Activated naive CD4-positive, alpha-beta T cell treated with anti-CD3 and anti-CD28 coated beads, Interleukin-2, amount 50 U/mL, for 24 hours (primary cell): ENCODE measurements at regions not wholly inside any gene's neighbourhood (a gene's known extent, or its start where the extent isn't known, plus 50 kb on each side); places are given as distances from the start of the nearest gene placed in this dataset.

Experiments
- H3K27ac Mint-ChIP-seq: one replicate; pipeline ENCODE4 v1.8.0; 2021; ENCODE audit warnings: mild to moderate bottlenecking, mixed read lengths
- H3K27me3 Mint-ChIP-seq: one replicate; pipeline ENCODE4 v1.8.0; 2021; ENCODE audit warnings: mixed read lengths
- H3K36me3 Mint-ChIP-seq: one replicate; pipeline ENCODE4 v1.8.0; 2021; ENCODE audit warnings: mixed read lengths
- H3K4me1 Mint-ChIP-seq: one replicate; pipeline ENCODE4 v1.8.0; 2021; ENCODE audit warnings: mixed read lengths
- H3K4me3 Mint-ChIP-seq: one replicate; pipeline ENCODE4 v1.8.0; 2021; ENCODE audit warnings: mild to moderate bottlenecking, mixed read lengths
- H3K9me3 Mint-ChIP-seq: one replicate; pipeline ENCODE4 v1.8.0; 2021; ENCODE audit warnings: mixed read lengths

DNA sequence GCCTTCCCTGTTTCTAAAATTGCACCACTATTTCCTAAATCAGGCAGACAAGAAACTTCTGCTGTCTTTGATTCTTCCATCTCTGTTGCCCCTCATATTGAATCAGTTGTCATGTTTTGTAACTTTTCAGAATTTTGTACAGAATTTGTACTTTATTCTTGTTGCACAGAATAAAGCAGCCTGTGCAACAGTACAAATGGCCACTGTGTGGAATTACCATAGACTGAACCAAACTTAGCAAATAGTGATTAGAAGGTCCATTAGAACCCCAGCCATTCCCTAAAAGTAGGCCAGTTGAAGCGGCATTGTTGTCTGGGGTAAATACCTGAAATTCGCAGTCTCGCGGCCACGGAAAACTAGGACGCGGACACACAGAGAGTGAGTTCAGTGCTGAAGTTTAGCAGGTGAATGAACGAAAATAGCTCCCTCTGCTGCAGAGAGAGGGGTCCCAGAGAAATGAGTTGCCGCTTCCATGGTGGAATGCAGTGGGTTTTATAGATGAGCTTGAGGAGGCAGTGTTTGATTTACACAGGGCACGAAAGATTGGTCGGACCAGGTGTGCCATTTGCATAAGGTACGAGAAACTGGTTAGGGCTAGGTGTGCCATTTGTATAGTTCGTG, 71.8 kb downstream of the C4orf33 start:
- H3K9me3 Mint-ChIP-seq: no peaks in the 10 kb centered on the region
- H3K4me3 Mint-ChIP-seq: no peak overlapping the region
- no peaks in the 10 kb centered on the region for H3K36me3 Mint-ChIP-seq
- H3K27ac Mint-ChIP-seq: no peak overlapping the region
- peaks cover 31% of the 10 kb centered on the region for H3K27me3 Mint-ChIP-seq
- no peaks in the 10 kb centered on the region for H3K4me1 Mint-ChIP-seq

- H3K36me3 Mint-ChIP-seq: no peaks in the 10 kb centered on the region
- no peaks in the 10 kb centered on the region for H3K4me1 Mint-ChIP-seq
- no peak overlapping the region for H3K4me3 Mint-ChIP-seq
- peaks cover 32% of the 10 kb centered on the region for H3K27me3 Mint-ChIP-seq
- H3K9me3 Mint-ChIP-seq: no peaks in the 10 kb centered on the region
- no peak overlapping the region for H3K27ac Mint-ChIP-seq
Measured at GRCh38 chr4:129172181-129172580, 76.2 kb downstream of the C4orf33 start.

DNA sequence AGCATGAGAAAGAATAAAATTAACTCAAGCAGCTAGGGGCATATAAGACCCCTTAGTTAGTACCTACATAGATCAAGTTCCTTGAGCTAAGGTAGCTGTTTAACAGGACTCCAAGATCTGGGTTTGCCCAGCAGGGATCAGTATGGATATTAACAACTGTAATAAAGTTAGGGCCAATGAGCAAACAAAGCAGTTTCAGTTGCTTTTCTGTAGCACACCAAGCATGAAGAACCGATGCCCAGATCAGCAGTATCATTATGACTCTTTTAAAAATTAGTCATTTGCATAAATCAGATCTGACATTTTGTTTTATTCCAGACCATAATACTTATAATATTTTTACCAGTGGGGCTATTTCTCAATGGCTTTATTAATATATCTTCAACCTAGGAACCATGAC, 80.9 kb downstream of the C4orf33 start:
- H3K27ac Mint-ChIP-seq: no peak overlapping the region
- no peaks in the 10 kb centered on the region for H3K4me1 Mint-ChIP-seq
- H3K4me3 Mint-ChIP-seq: no peak overlapping the region
- no peaks in the 10 kb centered on the region for H3K9me3 Mint-ChIP-seq
- peaks cover 15% of the 10 kb centered on the region for H3K27me3 Mint-ChIP-seq
- H3K36me3 Mint-ChIP-seq: no peaks in the 10 kb centered on the region

DNA sequence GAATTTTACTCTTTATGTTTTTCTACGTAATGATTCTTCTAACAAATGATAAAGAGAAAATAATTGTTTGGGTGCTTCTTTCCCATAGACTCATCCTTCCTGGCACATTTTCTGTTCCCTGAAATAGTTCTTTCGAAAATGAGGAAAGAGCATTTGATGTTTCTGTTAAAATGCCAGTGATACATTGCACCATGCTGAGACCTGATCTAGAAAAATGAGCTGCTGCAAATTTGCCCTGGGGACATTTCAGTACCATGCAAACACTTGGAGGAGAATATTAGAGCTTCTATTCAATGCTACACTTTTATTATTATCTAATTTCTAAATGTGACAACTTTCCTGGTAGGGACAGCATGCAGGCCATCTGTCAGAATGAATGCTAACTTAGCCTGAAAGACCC, 83.3 kb downstream of the C4orf33 start:
- H3K9me3 Mint-ChIP-seq: no peaks in the 10 kb centered on the region
- no peak overlapping the region for H3K4me3 Mint-ChIP-seq
- no peaks in the 10 kb centered on the region for H3K4me1 Mint-ChIP-seq
- H3K27me3 Mint-ChIP-seq: peaks cover 5% of the 10 kb centered on the region
- no peak overlapping the region for H3K27ac Mint-ChIP-seq
- H3K36me3 Mint-ChIP-seq: no peaks in the 10 kb centered on the region

DNA sequence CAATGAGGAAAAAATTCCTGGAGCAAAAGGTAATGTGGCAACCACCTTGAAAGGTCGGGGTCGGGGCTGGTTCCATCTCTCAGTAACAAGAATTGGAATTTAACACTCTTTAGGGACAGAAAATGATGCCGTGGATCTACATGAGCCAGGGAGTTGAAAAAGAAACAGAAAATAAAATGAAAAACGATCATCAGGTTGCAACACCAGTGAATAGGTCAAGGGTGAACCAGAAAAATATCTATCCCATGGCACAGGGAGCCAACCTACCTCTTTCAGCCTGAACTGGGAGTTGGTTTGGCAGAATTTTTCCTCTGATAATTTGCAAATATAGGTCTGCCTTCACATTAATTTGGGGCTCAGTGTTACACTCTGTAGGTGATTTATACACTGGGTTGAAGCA, 93.7 kb downstream of the C4orf33 start:
- H3K27me3 Mint-ChIP-seq: peaks cover 8% of the 10 kb centered on the region
- H3K36me3 Mint-ChIP-seq: no peaks in the 10 kb centered on the region
- no peaks in the 10 kb centered on the region for H3K9me3 Mint-ChIP-seq
- no peak overlapping the region for H3K27ac Mint-ChIP-seq
- no peak overlapping the region for H3K4me3 Mint-ChIP-seq
- no peaks in the 10 kb centered on the region for H3K4me1 Mint-ChIP-seq

DNA sequence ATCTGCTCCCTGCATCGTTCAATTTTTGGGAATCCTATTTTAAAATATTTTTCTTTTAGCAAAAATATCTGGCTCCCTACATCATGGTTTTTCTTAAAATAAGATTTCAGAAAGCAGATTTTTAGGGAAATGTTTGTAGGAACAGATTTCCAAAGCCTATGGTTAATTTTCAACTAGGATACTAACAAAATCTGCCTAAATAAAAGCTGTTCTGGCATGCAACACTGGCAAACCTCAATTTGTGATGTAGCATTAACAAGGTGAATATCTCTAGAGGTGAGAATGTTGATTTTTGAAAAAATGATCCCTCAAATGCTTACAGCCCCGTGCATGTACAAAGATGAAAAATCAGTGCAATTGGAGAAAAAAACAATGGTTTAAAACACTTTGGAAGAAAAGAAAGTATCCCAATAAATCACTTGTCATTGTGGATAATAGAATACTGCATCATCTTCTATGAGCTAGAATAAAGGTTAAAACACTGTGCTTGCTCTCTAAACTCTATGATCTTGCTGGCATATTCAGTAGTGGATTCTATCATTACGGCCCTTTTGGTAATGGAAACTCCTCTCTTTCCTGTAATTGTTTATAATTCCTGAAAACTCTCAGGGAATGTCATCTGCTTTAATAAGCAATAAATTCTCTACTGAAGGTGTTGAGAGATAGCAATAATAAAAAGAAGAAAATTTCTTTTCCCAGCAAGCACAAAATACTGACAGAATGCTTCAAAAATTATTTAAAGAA, 97.6 kb downstream of the C4orf33 start:
- Mint-ChIP-seq H3K27me3 (peaks cover 14% of the 10 kb centered on the region), H3K4me1 (no peaks in the 10 kb centered on the region), H3K27ac (no peak overlapping the region), H3K9me3 (no peaks in the 10 kb centered on the region), H3K4me3 (no peak overlapping the region), H3K36me3 (no peaks in the 10 kb centered on the region)

DNA sequence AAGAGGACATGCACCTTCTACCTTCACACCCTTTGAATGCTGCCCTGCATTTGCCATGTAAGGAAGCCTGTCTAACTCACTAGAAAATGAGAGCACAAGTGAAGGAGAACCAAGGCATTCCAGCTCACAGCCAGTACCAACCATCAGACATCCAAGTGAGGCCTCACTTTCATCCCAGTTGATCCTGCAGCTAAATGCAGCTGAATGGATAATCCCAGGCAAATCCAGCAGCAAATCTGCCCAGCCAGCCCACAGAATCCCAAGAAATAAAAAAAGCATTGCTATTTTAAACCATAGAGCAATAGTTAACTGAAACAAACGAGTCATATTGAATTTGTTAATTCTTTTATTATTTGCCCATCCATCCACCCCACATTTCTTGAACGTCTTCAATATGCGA, 112.5 kb downstream of the C4orf33 start:
- no peak overlapping the region for H3K27ac Mint-ChIP-seq
- peaks cover 14% of the 10 kb centered on the region for H3K27me3 Mint-ChIP-seq
- no peak overlapping the region for H3K4me3 Mint-ChIP-seq
- no peaks in the 10 kb centered on the region for H3K4me1 Mint-ChIP-seq
- H3K9me3 Mint-ChIP-seq: no peaks in the 10 kb centered on the region
- H3K36me3 Mint-ChIP-seq: no peaks in the 10 kb centered on the region

GRCh38 chr4:129213692-129214091, 117.7 kb downstream of the C4orf33 start:
- Mint-ChIP-seq H3K9me3 (no peaks in the 10 kb centered on the region), H3K36me3 (no peaks in the 10 kb centered on the region), H3K4me1 (no peaks in the 10 kb centered on the region), H3K4me3 (no peak overlapping the region), H3K27ac (no peak overlapping the region), H3K27me3 (peaks cover 6% of the 10 kb centered on the region)

GRCh38 chr4:129218360-129218759, 122.4 kb downstream of the C4orf33 start:
- H3K27me3 Mint-ChIP-seq: peaks cover 2% of the 10 kb centered on the region
- H3K36me3 Mint-ChIP-seq: no peaks in the 10 kb centered on the region
- no peaks in the 10 kb centered on the region for H3K4me1 Mint-ChIP-seq
- H3K4me3 Mint-ChIP-seq: no peak overlapping the region
- no peaks in the 10 kb centered on the region for H3K9me3 Mint-ChIP-seq
- no peak overlapping the region for H3K27ac Mint-ChIP-seq

DNA sequence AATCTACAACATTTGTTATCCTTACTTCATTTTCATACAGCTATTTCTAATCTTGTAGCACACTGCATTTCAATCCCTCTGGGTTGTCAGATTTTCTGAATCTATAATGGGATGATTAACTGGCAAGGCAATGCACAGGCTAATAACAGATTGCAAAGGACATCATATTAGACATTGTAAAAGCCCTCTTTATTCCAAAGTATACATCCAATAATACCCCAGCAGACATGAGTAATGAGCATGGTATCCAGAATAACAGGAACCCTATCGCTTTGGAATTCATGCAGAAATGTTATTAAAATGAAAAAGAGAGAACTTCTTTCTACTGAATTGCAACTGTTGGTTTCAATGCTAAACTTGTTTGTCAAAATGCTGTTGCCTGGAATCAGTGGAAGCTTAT, 122.9 kb downstream of the C4orf33 start:
- Mint-ChIP-seq H3K36me3 (no peaks in the 10 kb centered on the region), H3K9me3 (no peaks in the 10 kb centered on the region), H3K4me1 (no peaks in the 10 kb centered on the region), H3K27me3 (peaks cover 2% of the 10 kb centered on the region), H3K27ac (no peak overlapping the region), H3K4me3 (no peak overlapping the region)

DNA sequence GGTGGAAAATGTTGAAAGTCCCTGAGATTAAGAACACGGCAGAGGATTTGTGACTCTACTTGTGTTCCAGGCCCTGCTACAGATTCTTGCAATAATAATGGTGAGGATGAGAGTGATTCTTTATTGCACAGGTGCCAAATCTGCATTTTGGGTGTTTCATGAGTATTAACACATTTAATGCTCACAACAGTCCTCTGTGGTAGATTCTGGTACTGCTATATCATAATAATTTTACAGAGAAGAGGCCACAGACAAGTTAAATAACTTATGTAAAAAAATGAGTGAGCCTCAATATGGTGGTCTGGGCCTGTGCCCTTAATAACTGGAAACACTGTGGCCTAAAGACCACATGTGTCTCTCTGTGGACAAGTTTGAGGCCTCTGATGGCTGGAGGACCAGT, 124.3 kb downstream of the C4orf33 start:
- H3K27ac Mint-ChIP-seq: no peak overlapping the region
- H3K9me3 Mint-ChIP-seq: no peaks in the 10 kb centered on the region
- H3K4me1 Mint-ChIP-seq: no peaks in the 10 kb centered on the region
- H3K4me3 Mint-ChIP-seq: no peak overlapping the region
- peaks cover 6% of the 10 kb centered on the region for H3K27me3 Mint-ChIP-seq
- no peaks in the 10 kb centered on the region for H3K36me3 Mint-ChIP-seq

DNA sequence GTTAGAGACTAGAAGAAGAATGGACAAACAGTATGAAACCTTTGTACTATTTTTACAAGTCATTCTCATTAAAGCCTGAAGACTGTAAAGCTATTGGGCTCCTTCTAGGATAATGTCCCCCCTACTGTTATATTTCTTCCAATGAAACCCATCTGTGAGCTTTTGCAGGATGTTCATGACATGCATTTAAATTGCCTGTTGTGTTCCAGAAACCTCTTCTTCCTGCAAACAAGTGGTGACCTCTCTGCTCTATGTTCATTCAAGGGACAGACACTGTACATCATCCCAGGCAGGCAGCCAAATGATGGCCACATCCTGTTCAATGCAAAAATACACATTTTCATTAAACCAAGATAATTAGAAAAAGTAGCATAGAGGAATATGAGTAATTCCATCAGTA, 128.0 kb downstream of the C4orf33 start:
- no peaks in the 10 kb centered on the region for H3K9me3 Mint-ChIP-seq
- no peaks in the 10 kb centered on the region for H3K36me3 Mint-ChIP-seq
- no peaks in the 10 kb centered on the region for H3K4me1 Mint-ChIP-seq
- no peak overlapping the region for H3K4me3 Mint-ChIP-seq
- H3K27me3 Mint-ChIP-seq: peaks cover 5% of the 10 kb centered on the region
- no peak overlapping the region for H3K27ac Mint-ChIP-seq

DNA sequence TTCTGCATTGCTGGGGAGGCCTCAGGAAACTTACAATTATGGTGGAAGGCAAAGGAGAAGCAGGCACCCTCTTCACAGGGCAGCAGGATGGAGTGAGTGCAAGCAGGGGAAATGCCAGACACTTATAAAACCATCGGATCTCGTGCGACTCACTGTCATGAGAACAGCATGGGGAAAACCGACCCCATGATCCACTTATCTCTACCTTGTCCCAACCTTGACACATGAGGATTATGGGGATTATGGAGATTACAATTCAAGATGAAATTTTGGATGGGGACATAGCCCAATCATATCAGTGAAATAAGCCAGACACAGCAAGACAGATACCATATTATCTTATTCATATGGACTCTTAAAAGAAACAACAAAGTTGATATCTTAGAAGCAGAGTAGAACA, 134.9 kb downstream of the C4orf33 start:
- Mint-ChIP-seq H3K9me3 (no peaks in the 10 kb centered on the region), H3K27ac (no peak overlapping the region), H3K4me3 (no peak overlapping the region), H3K4me1 (no peaks in the 10 kb centered on the region), H3K36me3 (no peaks in the 10 kb centered on the region), H3K27me3 (peaks cover 6% of the 10 kb centered on the region)

DNA sequence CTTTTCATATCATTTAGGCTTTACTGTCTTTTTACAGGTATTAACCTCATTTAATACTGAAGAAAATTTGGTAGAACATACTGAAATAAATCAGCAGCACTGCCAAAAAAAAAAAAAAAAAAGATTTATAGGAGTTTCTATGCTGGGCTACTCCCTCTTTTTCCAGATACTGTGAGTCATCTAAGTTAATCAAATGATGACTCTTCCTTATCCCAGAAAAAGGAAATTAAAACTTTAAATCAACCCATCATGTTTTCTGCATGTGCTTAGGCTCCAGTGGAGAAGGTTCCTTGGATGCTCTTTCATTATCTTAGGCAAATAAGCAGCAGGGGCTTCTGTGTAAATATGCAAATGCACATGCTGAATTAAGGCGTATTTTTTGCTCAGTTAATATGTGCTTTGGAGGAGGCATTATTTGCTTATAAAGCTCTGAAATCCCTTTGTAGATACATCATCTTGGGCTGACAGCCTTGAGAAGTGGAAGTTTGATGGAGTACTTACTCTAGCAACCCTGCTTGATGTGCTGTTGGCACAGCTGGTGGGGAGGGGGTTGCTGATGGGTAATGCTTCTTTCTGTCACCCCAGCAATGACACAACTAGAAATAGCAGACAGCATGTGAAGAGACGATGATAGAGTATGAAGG, 136.1 kb downstream of the C4orf33 start:
- Mint-ChIP-seq H3K27ac (no peak overlapping the region), H3K36me3 (no peaks in the 10 kb centered on the region), H3K4me1 (no peaks in the 10 kb centered on the region), H3K27me3 (peaks cover 6% of the 10 kb centered on the region), H3K9me3 (no peaks in the 10 kb centered on the region), H3K4me3 (no peak overlapping the region)

DNA sequence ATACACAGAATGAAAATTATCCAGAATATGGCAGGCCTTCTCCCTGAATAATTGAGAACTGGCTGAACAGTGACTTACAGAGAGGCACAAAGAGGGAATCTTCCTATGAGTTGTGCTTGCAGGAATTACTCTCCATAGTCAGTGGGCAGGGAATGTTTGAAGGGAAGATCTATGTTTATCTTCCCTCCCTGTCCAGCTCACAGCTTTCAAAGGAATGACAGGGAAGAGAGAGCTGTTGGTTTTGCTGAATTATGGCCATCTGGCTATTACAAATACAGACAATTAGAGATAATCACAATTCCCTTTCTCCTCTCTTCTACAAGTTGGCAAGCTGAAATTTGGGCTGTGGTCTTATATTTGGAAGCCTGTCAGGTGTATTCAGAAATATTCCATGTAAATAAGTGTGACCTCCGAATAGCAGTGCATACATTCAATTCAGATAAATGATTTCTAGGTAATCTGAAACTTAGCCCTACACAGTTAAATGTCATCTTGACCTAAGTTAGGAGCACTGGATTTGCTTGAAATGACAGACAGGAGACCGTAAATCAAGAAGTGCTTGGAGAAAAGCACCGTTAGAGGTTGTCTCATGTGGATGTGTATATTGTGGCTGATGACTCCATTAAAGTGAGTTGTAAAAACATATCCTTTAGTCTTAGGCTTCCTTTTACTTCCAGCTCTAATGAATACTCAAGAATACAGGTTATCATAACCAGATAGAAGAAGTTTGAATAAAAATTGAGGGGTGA, 136.8 kb downstream of the C4orf33 start:
- Mint-ChIP-seq H3K27ac (no peak overlapping the region), H3K4me3 (no peak overlapping the region), H3K36me3 (no peaks in the 10 kb centered on the region), H3K4me1 (no peaks in the 10 kb centered on the region), H3K27me3 (peaks cover 6% of the 10 kb centered on the region), H3K9me3 (no peaks in the 10 kb centered on the region)

DNA sequence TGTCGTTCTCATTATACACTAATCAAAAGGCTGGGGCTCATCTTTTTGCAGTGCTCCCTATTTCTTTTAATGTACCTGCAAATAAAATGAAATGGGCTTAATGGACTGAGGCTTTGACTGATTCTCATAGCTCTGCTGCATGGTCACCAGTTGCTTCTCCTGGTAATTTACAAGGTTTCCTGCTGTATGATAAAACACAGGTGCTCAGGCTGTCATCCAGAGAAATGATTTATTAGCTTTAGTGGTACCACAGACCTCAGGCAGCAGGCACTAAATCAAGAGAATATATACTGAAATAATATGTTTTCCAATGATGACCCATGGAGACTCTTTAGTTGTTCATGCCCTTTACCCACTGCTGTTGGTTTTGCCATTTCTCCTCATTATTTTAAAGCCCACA, 137.7 kb downstream of the C4orf33 start:
- Mint-ChIP-seq H3K36me3 (no peaks in the 10 kb centered on the region), H3K27ac (no peak overlapping the region), H3K27me3 (peaks cover 6% of the 10 kb centered on the region), H3K9me3 (no peaks in the 10 kb centered on the region), H3K4me1 (no peaks in the 10 kb centered on the region), H3K4me3 (no peak overlapping the region)
